HG03139 (cell line): ENCODE measurements at regions not wholly inside any gene's neighbourhood (a gene's known extent, or its start where the extent isn't known, plus 50 kb on each side); places are given as distances from the start of the nearest gene placed in this dataset.

ENCODE experiments used
- ATAC-seq: cut with Tn5 transposase; IDR thresholded peaks from one replicate; pipeline ENCODE4 v1.9.1; 2021; ENCODE audit not compliant: unreplicated experiment

GRCh38 chr11:121755906-121756305 lies 303.1 kb upstream of the SORL1-AS1 start:
- ATAC-seq = no peak

- no peak for ATAC-seq
Observed at GRCh38 chr11:121755191-121755590, 302.4 kb upstream of the SORL1-AS1 start.

GRCh38 chr11:121754598-121754997 lies 301.8 kb upstream of the SORL1-AS1 start:
- ATAC-seq = no peak

- no peak for ATAC-seq
Observed at GRCh38 chr11:121749691-121750090, 296.9 kb upstream of the SORL1-AS1 start.

GRCh38 chr11:121748068-121748467 lies 295.3 kb upstream of the SORL1-AS1 start:
- ATAC-seq = no peak

- no peak for ATAC-seq
Observed at GRCh38 chr11:121743285-121743684, 290.5 kb upstream of the SORL1-AS1 start.

GRCh38 chr11:121741761-121742361 lies 289.1 kb upstream of the SORL1-AS1 start:
- no peak for ATAC-seq

- ATAC-seq = no peak
Observed at GRCh38 chr11:121741351-121741760, 288.6 kb upstream of the SORL1-AS1 start.

GRCh38 chr11:121740902-121741301 lies 288.1 kb upstream of the SORL1-AS1 start:
- no peak for ATAC-seq

- ATAC-seq = no peak
Observed at GRCh38 chr11:121733858-121734257, 281.1 kb upstream of the SORL1-AS1 start.

GRCh38 chr11:121727942-121728341 lies 275.2 kb upstream of the SORL1-AS1 start:
- no peak for ATAC-seq

- no peak for ATAC-seq
Observed at GRCh38 chr11:121723246-121723741, 270.5 kb upstream of the SORL1-AS1 start.

GRCh38 chr11:121722431-121723245 lies 269.9 kb upstream of the SORL1-AS1 start:
- no peak for ATAC-seq

- ATAC-seq = no peak
Observed at GRCh38 chr11:121721961-121722360, 269.2 kb upstream of the SORL1-AS1 start.

- ATAC-seq = no peak
Observed at GRCh38 chr11:121721448-121721847, 268.7 kb upstream of the SORL1-AS1 start.

- ATAC-seq = no peak
Observed at GRCh38 chr11:121717296-121717695, 264.5 kb upstream of the SORL1-AS1 start.

- no peak for ATAC-seq
Observed at GRCh38 chr11:121716060-121716459, 263.3 kb upstream of the SORL1-AS1 start.

GRCh38 chr11:121715405-121715804 lies 262.6 kb upstream of the SORL1-AS1 start:
- ATAC-seq = no peak

GRCh38 chr11:121714351-121714750 lies 261.6 kb upstream of the SORL1-AS1 start:
- no peak for ATAC-seq

GRCh38 chr11:121711939-121712338 lies 259.2 kb upstream of the SORL1-AS1 start:
- no peak for ATAC-seq

- no peak for ATAC-seq
Observed at GRCh38 chr11:121711236-121711635, 258.5 kb upstream of the SORL1-AS1 start.

GRCh38 chr11:121706884-121707420 lies 254.2 kb upstream of the SORL1-AS1 start:
- no peak for ATAC-seq
